Left colon (tissue), 2 donors: ENCODE measurements at regions not wholly inside any gene's neighbourhood (a gene's known extent, or its start where the extent isn't known, plus 50 kb on each side); places are given as distances from the start of the nearest gene placed in this dataset.
"Not testable (repeated sequence)": the region's sequence is repeated elsewhere in the genome, so short reads cannot be mapped to it uniquely, and the experiment has no call there.

Source experiments
- ATAC-seq: fragments of 200-7000 bp; cut with Tn5 transposase; one replicate; pipeline ENCODE4 v1.9.1; 2020; ENCODE audit warnings: mild to moderate bottlenecking, moderate library complexity
- DNase-seq, 2 donors: peaks; one replicate each; pipeline ENCODE4 v3.0.0-alpha.2; 2020
- intact Hi-C, 2 donors: fragments of 100-400 bp; cut with DNase I in 1 of 2; cut with micrococcal nuclease in 1 of 2; formaldehyde crosslinking; loops; one replicate each; pipeline versions ENCODE4 v1.11.2 to v1.14.0; 2022; cut with DNase I, micrococcal nuclease
- donor health status: DM: no; HTN: no; CAD: no.
- donor health status: DM: yes; HTN: yes; CAD: no.

GRCh38 chr2:190005513-190005912 lies 57.0 kb downstream of the MSTN start:
- ATAC-seq (no peak), DNase-seq (no peak)
- intact Hi-C loops, result no loop called here

DNA sequence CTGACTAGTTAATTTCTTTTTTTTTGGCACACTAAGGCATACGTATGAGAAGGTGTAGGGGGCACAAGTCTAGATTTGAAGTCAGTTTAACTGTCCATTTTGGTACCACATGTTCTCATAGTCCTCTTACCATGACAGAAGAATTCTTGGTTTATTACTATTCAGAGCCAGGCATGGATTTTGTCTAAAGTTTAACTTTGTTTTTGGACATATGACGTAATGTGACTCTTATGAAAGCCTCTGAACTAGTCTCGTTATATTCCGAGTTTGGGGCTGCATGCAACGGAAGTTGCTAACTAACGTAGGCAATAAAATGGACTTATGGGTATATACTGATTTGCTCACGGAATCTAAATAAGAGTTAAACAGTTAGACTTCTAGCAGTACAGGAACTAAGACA lies 62.9 kb downstream of the MSTN start:
- ATAC-seq (no peak), DNase-seq (no peak)
- intact Hi-C loops, result no loop called here

DNA sequence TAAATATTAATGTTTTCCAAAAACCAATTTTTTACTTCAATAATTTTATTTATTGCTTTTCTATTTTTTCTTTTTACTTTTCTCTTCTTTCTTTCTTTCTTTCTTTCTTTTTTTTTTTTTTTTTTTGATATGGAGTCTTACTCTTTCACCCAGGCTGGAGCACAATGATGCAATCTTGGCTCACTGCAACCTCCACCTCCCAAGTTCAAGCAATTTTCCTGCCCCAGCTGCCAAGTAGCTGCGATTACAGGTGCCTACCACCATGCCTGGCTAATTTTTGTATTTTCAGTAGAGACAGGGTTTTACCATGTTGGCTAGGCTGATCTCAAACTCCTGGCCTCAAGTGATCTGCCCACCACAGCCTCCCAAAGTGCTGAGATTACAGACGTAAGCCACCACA lies 63.9 kb downstream of the MSTN start:
- ATAC-seq, intact Hi-C loops: not testable (repeated sequence)

DNA sequence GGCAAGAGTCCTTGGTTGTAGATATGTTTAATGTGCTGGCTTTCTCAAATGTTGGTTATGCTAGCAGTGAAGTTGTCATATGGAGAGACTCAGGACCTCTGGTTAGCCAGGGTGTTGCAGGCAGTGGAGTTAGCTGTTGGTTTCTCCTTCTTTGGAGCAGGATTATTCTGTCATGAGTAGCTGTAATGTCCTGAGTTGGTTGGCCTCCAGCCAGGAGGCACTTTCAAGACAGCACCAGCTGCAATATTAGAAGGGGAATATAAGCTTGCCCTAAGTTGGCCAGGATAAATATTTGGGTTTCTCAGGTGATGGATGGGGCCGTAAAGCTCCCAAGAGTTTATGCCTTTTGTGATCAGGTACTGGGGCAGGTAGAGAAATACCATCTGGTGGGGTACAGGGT lies 65.5 kb downstream of the MSTN start:
- intact Hi-C loops, result no loop called here
- ATAC-seq, result no peak

More for the DNA sequence above, 63.9 kb downstream of the MSTN start:
- not testable (repeated sequence) for DNase-seq

GRCh38 chr2:189995679-189996078 lies 66.8 kb downstream of the MSTN start:
- ATAC-seq (no peak), DNase-seq (no peak)
- intact Hi-C loops, result no loop called here

More for the DNA sequence above, 65.5 kb downstream of the MSTN start:
- DNase-seq, result no peak

DNA sequence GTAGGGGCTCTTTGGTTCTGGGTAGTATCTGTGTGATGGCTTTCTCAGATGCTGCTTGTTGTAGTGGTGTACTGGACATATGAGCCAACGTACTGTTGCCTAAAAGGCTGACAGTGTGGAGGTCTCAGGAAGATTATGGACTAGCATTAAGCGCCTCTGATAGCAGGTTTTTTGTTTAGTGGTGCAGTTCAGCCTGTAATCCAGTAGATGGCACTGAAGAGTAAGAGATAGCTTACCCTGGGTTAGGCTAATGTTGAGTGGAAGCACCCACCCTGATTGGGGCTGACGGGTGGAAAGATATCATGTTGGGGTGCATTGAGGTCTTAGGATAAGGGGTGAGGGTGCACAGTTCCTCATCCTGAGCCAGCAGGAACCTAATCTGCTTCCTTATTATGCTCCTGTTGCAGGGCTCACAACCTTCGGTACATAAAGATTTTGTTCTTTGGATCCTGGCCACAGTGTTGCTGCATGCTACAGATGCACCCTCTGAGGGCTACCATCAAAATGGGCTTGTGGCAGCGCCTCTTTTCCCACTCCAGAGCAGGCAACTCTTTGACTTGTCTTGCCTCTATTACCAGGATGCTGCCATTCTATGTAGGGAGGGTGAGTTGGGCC lies 79.6 kb downstream of the MSTN start:
- intact Hi-C loops, result no loop called here
- DNase-seq, result no peak
- no peak for ATAC-seq

GRCh38 chr2:189982087-189982486 lies 80.4 kb downstream of the MSTN start:
- no peak for DNase-seq
- intact Hi-C loops, result no loop called here
- no peak for ATAC-seq

DNA sequence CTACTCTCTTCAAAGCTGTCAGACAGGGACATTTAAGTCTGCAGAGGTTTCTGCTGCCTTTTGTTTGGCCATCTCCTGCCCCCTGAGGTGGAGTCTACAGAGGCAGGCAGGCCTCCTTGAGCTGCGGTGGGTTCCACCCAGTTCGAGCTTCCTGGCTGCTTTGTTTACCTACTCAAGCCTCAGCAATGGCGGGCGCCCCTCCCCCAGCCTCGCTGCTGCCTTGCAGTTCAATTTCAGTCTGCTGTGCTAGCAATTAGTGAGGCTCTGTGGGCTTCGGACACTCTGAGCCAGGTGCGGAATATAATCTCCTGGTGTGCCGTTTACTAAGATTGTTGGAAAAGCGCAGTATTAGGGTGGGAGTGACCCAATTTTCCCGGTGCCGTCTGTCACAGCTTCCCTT lies 86.0 kb downstream of the MSTN start:
- DNase-seq, ATAC-seq, intact Hi-C loops: not testable (repeated sequence)

DNA sequence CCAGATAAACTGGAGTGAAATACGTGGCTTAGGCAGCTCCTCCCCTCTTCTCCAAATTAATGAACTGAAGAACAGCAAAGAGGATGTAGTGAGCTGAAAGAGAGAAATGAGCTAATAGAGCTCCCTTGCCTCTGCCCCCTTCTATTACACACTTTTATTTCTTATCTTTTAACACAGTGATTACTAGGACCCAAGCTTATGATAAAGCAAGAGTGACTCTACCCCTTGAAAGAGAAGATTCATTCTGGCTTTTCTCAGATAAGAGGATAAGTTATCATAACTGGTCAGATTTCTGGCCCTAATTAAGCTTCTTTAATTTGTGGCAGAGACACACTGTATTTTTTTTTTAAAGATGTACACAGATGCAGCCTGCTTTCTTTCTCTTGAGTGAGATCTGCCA lies 102.2 kb downstream of the MSTN start:
- no peak for ATAC-seq
- intact Hi-C loops, result no loop called here

GRCh38 chr2:189959450-189959849 lies 103.1 kb downstream of the MSTN start:
- DNase-seq (no peak), ATAC-seq (no peak)
- intact Hi-C loops, result no loop called here

More for the DNA sequence above, 102.2 kb downstream of the MSTN start:
- no peak for DNase-seq

GRCh38 chr2:189954989-189955388 lies 107.5 kb downstream of the MSTN start:
- ATAC-seq (no peak), DNase-seq (no peak)
- intact Hi-C loops, result no loop called here

DNA sequence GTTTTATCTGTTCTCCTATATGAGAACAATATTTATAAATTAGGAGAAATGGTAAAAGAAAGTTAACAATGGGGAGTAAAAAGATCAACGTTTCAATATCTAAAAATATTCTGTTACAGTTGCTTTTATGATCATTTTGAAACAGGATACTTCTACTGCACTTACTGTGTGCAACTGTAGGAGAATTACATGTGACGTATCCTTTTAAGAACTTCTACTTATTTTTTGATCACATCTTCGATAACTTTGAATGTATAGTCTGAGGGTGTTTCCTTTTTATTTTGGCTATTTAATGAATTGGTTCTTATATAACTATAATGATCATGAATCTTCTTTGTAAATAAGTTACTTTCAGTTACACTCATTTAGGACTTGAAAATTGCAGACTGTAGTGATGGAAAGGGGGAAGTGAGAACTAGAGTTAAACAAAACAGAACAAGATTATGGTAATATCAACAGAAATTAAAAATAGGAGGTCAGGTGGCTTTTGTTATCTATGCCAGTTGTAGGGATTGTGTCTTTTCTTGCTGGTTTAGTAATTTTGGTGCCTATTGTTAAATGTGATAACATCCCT lies 109.9 kb downstream of the MSTN start:
- intact Hi-C loops, result no loop called here
- DNase-seq (no peak), ATAC-seq (no peak)

- intact Hi-C loops, result no loop called here
- DNase-seq (no peak), ATAC-seq (peak; percentile 71)
Observed at GRCh38 chr2:189951791-189952535, 110.6 kb downstream of the MSTN start.

DNA sequence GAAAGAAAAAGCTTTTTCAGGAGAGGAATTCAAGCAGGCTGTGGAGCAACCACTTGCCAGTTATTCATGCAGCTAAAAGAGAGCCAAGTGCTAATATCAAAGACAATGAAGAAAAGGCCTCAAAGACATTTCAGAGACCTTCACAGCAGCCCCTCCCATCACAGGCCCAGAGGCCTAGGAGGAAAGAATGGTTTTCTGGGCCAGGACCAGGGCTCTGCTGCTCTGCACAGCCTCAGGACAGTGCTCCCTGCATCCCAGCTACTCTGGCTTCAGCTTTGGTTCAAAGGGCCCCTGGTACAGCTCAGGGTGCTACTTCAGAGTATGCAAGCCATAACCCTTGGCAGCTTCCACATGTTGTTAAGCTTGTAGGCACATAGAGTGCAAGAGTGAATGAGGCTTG lies 119.5 kb downstream of the MSTN start:
- no peak for DNase-seq
- no peak for ATAC-seq
- intact Hi-C loops, result no loop called here

GRCh38 chr2:189940913-189941312 lies 121.6 kb downstream of the MSTN start:
- DNase-seq, result no peak
- ATAC-seq, result no peak
- intact Hi-C loops, result no loop called here

GRCh38 chr2:189937691-189938090 lies 124.8 kb downstream of the MSTN start:
- no peak for ATAC-seq
- intact Hi-C loops, result no loop called here
- no peak for DNase-seq

DNA sequence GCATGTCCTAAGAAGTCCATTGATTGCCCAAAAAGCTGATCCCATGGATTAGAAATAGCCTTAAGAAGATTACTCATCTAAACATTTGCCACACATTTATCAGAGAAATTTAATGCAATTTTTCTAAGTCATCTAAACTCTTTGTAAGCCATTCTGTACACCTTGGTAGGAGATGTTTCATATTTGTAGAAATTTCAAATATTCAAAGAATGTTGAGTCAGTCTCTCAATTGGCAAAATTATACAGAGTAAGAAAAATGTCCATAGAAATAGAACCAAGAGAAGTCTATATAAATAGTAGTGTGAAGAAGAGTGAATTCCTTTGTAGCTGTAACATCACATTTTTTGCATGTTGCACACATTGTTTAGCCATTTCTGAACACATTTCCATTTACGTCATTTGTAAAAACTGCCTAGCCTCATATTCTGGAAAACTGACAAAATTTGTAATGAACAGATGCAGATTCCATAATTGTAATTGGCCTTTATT lies 128.6 kb downstream of the MSTN start:
- DNase-seq (no peak), ATAC-seq (no peak)
- intact Hi-C loops, result no loop called here

DNA sequence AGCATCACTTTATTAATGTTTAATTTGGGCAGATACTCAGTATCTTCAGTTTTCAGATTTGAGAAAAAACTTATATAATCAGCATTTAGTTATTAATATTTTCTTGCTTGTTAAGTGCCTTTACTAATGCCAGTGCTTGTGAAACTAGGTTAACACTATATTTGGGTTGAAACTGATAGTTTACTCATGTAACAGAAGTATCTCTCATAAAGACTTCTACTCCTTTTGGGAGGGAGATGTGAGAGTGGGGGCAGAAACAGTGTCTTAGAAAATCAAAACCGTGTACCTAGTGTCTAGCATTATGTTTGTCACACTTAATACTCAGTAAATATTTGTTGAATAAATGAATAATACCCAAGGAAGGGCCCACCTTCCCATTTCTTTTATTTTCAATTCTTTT lies 129.5 kb downstream of the MSTN start:
- intact Hi-C loops, result no loop called here

DNA sequence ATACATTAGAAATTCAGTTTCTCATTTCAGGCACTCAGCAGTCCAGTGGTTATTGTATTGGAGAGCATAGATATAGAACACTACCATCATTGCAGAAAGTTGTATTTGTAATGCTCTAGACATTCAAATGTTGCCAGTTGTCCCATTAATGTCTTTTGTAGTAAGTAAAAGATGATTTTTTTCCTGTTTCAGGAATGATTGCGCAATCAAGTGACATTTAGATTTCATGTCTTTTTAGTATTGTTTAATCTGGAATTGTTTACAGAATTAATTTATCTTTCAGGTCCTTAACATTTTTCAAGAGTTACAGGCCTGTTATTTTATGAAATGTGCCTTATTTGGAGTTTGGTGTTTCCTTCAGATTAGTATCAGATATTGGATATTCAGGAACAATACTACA lies 134.7 kb downstream of the MSTN start:
- intact Hi-C loops, result no loop called here
- DNase-seq, result no peak
- no peak for ATAC-seq

More for the DNA sequence above, 129.5 kb downstream of the MSTN start:
- DNase-seq (no peak), ATAC-seq (no peak)
